ENCODE measurements at regions not wholly inside any gene's neighbourhood (a gene's known extent, or its start where the extent isn't known, plus 50 kb on each side); places are given as distances from the start of the nearest gene placed in this dataset.

GRCh38 chr5:109506556-109506955, 96.8 kb upstream of the PJA2 start:
- TF ChIP-seq CTCF (IDR thresholded peaks at IDR 0.05; ENCODE audit: extremely low read depth in 1 of 2, insufficient read depth in 1 of 2, low read depth in 1 of 2, low read length in 2 of 2) (no peak), MAX (IDR thresholded peaks at IDR 0.05; ENCODE audit: insufficient read depth, insufficient read length) (no peak), GATA2 (IDR thresholded peaks at IDR 0.05; ENCODE audit: insufficient read depth, insufficient read length, low read depth, low read length) (no peak), POLR2A (IDR thresholded peaks at IDR 0.05; ENCODE audit: low read depth, low read length) (no peak), POLR2AphosphoS5 (IDR thresholded peaks at IDR 0.05; ENCODE audit: insufficient read depth, low read depth, low read length) (no peak), EZH2 (IDR thresholded peaks at IDR 0.05; ENCODE audit: borderline replicate concordance, low read depth, low read length, severe bottlenecking) (no peak)
